Anterior cingulate cortex (tissue), 58 donors: ENCODE measurements at regions not wholly inside any gene's neighbourhood (a gene's known extent, or its start where the extent isn't known, plus 50 kb on each side); places are given as distances from the start of the nearest gene placed in this dataset.
"Not testable (repeated sequence)": the region's sequence is repeated elsewhere in the genome, so short reads cannot be mapped to it uniquely, and the experiment has no call there.

Experiments
- DNase-seq, 58 donors: peaks; one replicate each; lab custom pipeline; 2025; lab: John Stamatoyannopoulos, UW

DNA sequence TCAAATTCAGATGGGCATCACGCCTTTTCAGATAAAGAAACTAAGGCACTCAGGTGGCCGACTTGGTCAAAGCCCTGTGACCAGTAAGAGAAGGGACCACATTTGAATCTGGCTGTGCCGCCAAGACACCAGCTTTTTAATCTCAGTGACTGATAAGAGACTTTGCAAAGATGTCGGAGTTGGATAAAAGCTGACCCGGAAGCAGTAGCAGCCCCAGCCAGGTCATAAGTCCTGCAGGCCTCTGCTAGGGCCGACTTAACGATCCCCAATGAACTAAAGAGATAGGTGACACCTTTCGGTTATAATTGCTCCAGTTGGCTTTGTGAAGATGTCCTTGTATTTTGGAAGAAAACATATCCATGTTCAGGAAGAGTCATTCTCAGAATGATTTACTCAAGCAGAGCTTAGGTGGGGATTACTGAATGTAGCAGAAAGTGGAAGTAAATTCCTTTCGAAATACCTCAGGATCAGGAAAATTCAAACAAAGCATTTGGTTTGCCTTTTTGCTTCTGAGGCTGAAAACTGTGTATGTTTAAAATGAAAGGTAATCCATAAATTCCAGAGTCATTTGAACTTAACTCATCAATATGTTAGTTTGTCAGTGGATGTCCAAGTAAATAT is 164.2 kb upstream of the PITRM1 start:
- DNase-seq = no peak

DNA sequence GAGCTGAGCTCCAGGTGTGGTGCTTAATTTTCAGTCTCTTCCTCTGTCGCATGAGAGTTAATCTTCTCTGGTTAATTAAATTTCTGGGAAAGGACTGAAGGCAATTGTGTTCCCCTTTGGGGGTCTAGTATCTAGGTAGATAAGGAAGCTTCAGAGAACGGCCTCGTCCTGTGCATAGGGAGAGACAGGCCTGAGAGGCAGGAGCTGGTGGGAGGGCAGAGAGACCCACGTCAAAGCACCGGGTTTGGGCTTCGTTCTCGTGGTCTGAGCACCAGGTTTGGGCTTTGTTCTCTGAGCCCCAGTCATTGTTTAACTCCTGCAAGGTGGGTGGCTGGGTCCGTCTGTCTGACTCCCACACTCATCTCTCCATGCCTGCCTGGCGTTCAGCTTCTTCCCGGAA is 160.8 kb upstream of the PITRM1 start:
- DNase-seq = no peak

DNA sequence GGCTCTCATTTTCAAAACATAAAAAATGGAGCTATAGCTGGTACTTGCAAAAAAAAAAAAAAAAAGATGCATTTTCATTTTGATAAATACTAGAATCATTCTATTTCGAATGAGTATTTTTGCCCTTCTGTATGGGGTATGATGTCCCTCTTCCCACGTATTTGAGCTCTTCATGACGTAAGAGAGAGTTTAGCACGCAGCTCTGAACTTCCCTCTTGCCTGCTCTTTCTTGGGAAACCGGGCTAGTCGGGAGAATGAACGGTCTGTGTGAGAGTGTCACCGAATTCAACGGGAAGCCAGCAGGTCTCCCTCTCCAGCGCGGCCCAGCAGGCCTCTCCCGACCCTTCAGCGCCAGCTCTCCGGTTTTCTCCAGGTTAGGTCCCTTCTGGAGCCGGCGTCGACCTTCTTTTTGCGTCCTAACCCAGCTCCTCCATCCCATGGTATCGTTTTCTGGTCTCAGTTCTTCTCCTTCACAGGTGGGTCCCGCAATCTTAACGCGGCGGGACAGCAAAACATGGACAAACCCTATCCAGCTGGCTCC is 159.2 kb upstream of the PITRM1 start:
- no peak for DNase-seq

DNA sequence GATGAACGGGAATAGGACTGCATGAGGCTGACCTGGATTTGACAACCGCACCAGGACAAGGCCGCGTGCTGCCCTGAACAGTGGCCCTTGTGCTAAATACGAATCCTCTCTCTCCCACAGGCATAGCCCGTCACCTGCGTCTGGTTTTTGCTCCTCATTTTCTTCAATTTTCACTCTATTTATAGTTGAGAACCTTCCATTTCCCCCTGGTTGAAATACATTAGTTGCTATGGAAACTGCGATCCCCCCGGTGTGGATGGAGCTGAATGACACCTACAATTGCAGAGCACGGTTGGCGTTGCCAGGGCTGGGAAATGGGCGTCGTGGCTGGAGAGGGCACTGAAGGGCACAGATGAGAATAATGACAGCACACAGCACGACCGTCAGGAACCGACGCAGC is 158.6 kb upstream of the PITRM1 start:
- no peak for DNase-seq

DNA sequence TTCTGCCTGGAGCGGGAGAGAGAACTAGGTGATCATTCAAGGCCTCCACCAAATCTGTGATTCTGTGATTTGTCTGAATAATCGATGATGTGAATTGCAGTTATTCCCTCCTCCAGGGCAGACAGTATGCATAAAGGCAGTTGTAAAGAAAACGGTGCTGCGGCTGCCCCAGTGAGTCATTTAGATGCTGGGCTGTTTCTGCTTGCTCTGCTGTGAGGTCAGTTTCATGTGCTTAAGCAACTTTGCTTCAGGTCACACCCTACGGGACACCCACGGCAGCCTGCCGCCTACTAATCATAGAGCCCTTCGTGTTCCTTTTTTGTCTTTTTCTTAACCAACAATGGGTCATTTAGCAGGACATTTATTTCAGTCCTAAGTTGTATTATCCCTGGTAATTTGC is 158.1 kb upstream of the PITRM1 start:
- no peak for DNase-seq

DNA sequence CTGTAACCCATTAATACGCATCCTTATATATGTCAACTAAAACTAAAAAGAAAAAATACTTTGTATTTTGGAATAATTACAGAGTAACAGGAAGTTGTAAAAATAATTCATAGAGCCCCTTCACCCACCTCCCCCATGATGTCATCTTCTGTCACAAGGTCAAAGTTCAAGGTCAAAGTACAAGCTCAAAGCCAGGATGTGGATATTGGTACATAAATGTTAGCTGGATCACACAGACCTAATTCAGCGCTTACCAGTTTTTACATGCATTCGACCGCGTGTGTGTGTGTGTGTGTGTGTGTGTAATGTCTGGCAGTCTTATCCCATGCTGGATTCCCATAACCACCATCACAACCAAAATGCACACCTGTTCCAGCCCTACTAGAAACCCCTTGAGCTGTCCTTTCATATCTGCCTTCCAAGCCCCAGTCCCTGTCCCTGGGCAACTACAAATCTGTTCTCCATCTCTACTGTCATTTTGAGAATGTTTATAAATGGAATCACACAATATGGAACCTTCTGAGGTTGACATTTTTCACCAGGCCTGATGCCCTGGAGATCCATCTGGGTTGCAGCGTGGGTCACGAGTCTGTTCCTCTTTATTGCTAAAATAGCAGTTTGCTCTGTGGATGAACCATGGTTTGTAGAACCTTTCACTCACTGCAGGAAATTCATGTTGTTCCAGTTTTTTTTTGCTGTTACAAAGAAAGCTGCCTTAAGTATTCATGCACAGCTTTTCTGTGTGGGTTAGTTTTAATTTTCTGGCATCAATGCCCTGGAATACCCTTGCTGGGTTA is 153.6 kb upstream of the PITRM1 start:
- DNase-seq = no peak

DNA sequence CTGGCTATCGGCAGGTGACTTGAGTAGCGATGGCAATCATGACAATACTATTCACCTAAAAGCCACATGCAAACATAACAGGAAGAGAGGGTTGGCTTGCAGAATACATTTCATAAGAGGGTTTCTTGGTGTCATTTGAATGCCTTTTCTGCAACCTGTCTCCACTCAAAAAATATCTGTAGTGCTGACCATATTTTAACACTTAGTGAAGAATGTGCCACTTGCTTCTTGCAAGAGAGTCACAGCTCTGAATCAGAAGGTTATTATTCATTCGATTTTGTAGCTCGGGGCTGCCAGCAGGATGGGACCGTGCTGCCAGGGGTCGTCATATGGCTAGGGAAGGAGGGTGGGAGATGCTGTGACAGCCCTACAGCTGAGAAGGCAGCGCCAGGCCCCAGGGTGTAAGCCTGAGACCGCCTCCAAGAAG is 152.0 kb upstream of the PITRM1 start:
- DNase-seq = no peak

DNA sequence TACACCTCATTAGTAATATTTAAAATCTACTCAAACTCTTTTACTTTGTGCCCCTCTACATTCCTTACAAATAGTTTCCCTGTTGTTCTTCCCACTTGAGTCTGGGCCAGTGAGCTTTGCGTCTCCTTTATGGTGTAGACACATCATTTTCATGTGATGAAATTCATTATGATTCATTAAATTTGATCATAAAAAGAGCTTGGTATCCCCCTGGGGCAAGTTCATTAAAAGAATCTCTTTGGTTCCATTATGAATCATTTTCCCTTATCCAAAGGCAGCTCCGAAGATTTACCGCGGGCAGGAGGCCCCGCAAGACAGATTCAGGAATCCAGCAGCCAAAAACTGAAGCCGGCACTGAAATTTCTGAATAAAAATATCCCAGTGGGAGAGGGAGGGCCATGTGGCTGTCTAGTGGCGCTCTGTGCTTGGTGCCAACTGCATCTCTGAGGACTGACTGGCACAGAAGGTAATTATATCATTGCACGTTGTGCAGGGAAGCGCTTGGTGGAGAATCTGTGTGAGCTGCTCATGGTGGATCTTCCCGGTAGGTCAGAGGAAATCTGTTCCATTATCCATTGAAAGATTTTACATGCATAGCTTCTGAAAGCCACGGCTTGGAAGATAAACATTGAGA is 151.4 kb upstream of the PITRM1 start:
- peak in 34 of 58 donors; percentile 12 to 81 (median 48) for DNase-seq

DNA sequence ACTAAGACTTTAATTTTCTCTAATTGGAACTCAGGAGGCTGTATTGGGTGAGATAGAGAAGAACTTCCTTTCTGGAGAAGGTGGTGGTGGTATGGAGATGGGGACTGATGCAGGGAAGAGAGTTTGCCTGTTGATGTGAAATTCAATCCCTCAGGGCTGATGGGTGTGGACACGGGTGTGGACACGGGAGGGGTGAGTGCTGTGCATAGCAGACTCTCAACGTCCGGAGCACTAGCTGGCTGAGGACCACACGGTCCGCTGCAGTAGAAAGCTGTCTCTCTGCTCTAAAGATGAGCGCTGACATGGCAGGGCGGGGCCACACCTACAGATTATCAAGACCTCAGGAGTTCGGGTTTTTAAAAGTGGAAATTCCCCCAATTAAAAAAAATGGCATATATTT is 148.5 kb upstream of the PITRM1 start:
- no peak for DNase-seq

DNA sequence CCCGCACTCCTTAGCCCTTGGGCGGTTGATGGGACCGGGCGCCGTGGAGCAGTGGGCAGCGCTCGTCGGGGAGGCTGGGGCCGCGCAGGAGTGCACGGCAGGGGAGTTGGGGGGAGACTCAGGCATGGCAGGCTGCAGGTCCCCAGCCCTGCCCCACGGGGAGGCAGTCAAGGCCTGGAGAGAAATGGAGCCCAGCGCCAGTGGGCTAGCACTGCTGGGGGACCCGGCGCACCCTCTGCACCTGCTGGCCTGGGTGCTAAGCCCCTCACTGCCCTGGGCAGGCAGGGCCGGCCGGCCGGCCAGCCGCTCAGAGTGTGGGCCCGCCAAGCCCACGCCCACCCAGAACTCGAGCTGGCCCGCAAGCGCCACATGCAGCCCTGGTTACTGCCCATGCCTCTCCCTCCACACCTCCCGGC is 147.2 kb upstream of the PITRM1 start:
- no peak for DNase-seq

DNA sequence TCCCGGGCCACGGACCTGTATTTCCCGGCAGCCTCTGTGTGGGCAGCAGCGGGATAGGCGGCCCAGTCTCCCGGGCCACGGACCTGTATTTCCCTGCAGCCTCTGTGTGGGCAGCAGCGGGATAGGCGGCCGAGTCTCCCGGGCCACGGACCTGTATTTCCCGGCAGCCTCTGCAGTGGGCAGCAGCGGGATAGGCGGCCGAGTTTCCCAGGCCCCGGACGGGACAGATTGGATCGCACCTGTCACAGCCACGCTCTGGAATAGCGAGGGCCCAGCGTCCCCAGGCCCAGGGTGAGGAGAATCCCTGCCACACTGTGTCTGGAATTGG is 145.9 kb upstream of the PITRM1 start:
- not testable (repeated sequence) for DNase-seq

DNA sequence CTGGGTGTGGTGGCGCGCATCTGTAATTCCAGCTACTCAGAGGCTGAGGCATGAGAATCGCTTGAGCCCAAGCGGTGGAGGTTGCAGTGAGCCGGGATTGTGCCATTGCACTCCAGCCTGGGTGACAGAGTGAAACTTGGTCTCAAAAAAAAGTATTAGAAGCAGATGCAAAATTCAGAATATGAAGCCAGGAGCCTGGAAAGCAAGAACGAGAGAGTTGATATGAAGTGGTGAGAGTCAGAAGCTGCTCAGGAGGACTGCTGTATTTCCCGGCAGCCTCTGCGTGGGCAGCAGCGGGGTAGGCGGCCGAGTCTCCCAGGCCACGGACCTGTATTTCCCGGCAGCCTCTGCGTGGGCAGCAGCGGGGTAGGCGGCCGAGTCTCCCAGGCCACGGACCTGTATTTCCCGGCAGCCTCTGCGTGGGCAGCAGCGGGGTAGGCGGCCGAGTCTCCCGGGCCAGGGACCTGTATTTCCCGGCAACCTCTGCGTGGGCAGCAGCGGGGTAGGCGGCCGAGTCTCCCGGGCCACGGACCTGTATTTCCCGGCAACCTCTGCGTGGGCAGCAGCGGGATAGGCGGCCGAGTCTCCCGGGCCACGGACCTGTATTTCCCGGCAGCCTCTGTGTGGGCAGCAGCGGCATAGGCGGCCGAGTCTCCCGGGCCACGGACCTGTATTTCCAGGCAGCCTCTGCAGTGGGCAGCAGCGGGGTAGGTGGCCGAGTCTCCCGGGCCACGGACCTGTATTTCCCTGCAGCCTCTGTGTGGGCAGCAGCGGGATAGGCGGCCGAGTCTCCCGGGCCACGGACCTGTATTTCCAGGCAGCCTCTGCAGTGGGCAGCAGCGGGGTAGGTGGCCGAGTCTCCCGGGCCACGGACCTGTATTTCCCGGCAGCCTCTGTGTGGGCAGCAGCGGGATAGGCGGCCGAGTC is 145.2 kb upstream of the PITRM1 start:
- DNase-seq = not testable (repeated sequence)

DNA sequence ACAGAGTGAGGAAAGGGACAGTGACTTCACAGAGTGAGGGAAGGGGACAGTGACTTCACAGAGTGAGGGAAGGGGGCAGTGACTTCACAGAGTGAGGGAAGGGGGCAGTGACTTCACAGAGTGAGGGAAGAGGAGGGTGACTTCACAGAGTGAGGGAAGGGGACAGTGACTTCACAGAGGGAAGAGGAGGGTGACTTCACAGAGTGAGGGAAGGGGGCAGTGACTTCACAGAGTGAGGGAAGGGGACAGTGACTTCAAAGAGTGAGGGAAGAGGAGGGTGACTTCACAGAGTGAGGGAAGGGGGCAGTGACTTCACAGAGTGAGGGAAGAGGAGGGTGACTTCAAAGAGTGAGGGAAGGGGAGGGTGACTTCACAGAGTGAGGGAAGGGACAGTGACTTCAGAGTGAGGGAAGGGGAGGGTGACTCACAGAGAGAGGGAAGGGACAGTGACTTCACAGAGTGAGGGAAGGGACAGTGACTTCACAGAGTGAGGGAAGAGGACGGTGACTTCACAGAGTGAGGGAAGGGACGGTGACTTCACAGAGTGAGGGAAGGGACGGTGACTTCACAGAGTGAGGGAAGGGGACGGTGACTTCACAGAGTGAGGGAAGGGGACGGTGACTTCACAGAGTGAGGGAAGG is 142.0 kb upstream of the PITRM1 start:
- not testable (repeated sequence) for DNase-seq

DNA sequence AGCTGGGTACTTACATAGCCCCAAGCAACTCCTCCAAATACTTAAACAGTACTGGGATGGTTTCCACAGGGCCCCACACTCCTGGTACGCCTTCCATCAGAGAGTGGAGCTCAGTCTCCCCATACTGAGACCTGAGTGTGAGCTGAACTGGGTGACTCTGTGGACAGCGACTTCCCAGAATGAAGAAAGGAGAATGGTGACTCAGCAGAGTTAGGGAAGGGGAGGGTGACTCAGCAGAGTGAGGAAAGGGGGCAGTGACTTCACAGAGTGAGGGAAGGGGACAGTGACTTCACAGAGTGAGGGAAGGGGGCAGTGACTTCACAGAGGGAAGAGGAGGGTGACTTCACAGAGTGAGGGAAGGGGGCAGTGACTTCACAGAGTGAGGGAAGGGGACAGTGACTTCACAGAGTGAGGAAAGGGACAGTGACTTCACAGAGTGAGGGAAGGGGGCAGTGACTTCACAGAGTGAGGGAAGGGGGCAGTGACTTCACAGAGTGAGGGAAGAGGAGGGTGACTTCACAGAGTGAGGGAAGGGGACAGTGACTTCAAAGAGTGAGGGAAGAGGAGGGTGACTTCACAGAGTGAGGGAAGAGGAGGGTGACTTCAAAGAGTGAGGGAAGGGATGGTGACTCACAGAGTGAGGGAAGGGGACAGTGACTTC is 141.3 kb upstream of the PITRM1 start:
- not testable (repeated sequence) for DNase-seq

DNA sequence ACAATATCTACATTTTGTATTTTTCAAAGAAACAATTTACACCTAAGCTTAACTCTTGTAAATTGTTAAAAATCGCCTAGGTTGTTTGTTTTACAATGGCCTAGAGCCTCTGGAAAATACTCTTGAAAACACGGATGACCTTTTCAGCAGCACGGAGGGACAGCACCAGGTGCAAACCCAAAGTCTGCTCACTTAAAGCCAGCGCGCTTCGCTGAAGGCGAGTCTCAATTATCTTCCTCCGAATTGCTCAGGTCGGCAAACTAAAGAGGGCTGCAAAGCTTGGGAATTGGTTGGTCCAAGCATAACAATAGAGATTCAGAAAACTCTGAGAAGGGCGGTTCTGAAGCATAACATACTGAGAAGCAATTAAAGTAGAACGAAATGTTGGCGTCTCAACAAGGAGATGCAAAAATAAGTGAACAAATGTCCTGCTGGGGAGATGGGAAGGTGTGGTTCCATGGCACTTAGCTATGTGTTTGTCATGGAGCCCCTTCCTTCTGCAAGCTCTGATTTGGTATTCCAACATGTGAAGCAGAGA is 139.9 kb upstream of the PITRM1 start:
- DNase-seq = no peak

DNA sequence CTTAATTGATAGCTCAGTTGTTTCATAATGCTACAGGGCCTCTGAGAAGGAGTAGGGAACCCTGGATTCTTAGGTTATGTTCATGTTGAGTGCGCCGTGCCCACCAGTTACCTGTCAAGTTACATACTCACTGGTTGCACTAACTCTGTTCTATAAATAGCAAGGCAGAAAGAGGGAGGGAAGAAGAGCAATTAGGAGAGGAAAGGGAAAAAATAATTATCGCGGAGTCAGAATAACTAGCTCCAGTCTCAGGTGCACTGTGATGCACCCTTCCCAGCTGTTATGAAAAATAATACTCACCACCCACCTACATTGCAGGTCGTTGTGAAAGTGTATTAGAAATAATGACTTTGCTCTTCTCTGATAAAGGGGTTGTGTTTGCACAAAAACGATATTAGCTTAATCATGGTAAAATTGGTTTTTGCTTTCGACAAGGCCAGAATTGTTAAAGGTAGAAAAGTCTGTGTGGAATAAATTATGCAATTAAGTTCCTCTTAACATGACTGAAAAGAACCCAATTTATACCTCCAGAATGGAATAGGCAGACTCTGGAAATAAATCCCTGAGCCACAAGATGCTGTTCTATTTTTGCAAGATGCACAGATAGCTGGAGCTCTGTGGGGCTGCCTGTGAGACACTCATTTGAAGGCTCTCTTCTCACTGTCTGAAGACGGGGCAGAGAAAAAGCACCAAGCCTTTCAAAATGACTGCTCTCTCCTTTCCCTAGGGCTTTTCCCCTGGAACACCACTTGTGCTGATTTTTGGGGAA is 137.6 kb upstream of the PITRM1 start:
- DNase-seq = peak in 4 of 58 donors; percentile 14 to 52 (median 30)

DNA sequence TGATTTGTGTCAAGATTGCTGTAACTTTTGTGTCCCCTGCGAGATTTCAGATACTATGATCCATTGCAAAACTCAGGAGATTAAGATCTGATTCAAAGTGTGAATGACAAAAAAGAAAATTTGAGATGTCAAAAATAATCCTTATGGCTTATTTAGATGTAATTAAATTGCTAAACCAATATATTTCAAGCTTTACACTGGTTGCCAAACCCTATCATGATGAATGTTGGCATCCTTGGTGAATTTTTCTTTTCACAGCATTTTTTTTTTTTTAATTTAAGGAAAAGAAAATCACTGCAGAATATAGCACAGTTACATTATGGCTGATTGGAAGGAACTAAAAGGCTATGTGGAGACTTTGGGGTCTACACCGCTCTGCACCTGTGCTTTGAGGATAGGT is 133.5 kb upstream of the PITRM1 start:
- DNase-seq = no peak

DNA sequence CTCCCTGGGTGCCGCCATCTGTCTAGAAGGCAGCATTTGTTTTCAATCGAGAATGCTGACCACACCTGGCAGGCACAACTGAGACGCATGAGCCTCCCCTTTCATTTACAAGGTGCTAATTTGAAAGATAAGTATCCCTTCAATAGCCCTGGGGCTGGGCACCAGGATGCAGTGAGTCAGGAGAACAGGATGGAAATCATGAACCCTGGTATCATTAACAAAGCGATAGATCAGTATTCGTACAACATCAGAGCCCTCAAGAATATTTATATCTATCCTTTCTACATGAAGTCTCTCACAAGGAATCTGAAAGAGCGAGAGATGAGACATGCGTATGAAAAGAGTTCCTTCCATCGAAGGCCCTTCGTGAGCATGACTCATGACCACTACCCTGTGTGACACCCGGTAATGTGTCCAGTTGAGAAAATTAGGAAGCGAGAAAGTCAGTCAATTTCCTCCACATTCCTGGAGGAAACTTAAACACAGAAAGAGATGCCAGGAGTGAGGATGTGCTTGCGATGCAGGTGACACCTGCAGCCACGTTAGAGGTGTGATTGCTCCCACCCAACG is 123.1 kb upstream of the PITRM1 start:
- no peak for DNase-seq
